Thoracic aorta (tissue), 2 donors: ENCODE measurements at regions not wholly inside any gene's neighbourhood (a gene's known extent, or its start where the extent isn't known, plus 50 kb on each side); places are given as distances from the start of the nearest gene placed in this dataset.

Experiments
- ATAC-seq: fragments of 150-250 bp; one replicate; pipeline ENCODE4 v1.8.0; 2017; ENCODE audit warnings: low read depth; ENCODE audit not compliant: insufficient number of reproducible peaks, low FRiP score
- DNase-seq: peaks from one replicate; pipeline ENCODE4 v3.0.0-alpha.2; 2020; ENCODE audit warnings: low spot score
- H3K27ac ChIP-seq, 2 donors: fragments of 200-600 bp; sonication (generic); 1 replicate in 1 of 2; 2 replicates in 1 of 2; pipeline ENCODE4 v1.5.1; 2016; ENCODE audit warnings: mild to moderate bottlenecking in 2 of 2, moderate library complexity in 2 of 2
- H3K27me3 ChIP-seq: fragments of 200-600 bp; sonication (generic); replicated peaks from 2 replicates; pipeline ENCODE4 v1.6.0; 2016; ENCODE audit warnings: mild to moderate bottlenecking; ENCODE audit not compliant: insufficient read depth
- H3K36me3 ChIP-seq: fragments of 200-600 bp; sonication (generic); one replicate; pipeline ENCODE4 v1.5.1; 2016
- H3K4me1 ChIP-seq, 2 donors: fragments of 200-600 bp; sonication (generic); 1 replicate in 1 of 2; 2 replicates in 1 of 2; pipeline versions ENCODE4 v1.5.1 to v1.6.0; 2016; ENCODE audit warnings: low read depth in 2 of 2, mild to moderate bottlenecking in 1 of 2; ENCODE audit not compliant: control insufficient read depth in 1 of 2
- H3K4me3 ChIP-seq: fragments of 200-600 bp; sonication (generic); 2 replicates; pipeline ENCODE4 v1.5.1; 2016; ENCODE audit warnings: mild to moderate bottlenecking
- H3K9me3 ChIP-seq: fragments of 200-600 bp; sonication (generic); 2 replicates; pipeline ENCODE4 v1.5.1; 2016
- CTCF ChIP-seq: fragments of 200-600 bp; sonication (generic); IDR thresholded peaks from one replicate; pipeline ENCODE4 v1.5.1; 2019; ENCODE audit warnings: antibody characterized with exemption

- no peak for DNase-seq
- H3K4me1 ChIP-seq: no peaks in the 10 kb centered on the region
- no peaks in the 10 kb centered on the region for H3K36me3 ChIP-seq
- H3K9me3 ChIP-seq: peaks cover 8% of the 10 kb centered on the region
- H3K4me3 ChIP-seq: no peak overlapping the region
- no peak for ATAC-seq
- no peaks in the 10 kb centered on the region for H3K27me3 ChIP-seq
- no peak overlapping the region for H3K27ac ChIP-seq
- no peak for TF ChIP-seq CTCF
Observed at GRCh38 chr2:41821167-41821566, 226.7 kb upstream of the PKDCC start.

GRCh38 chr2:41826921-41827320, 220.9 kb upstream of the PKDCC start:
- DNase-seq (no peak), ATAC-seq (no peak)
- Histone ChIP-seq H3K4me1 (no peaks in the 10 kb centered on the region), H3K27ac (no peak overlapping the region), H3K27me3 (no peaks in the 10 kb centered on the region), H3K4me3 (no peak overlapping the region), H3K9me3 (no peaks in the 10 kb centered on the region), H3K36me3 (no peaks in the 10 kb centered on the region)
- TF ChIP-seq CTCF: no peak

- H3K27me3 ChIP-seq: no peaks in the 10 kb centered on the region
- no peak overlapping the region for H3K4me3 ChIP-seq
- no peak for TF ChIP-seq CTCF
- DNase-seq: no peak
- no peaks in the 10 kb centered on the region for H3K4me1 ChIP-seq
- ATAC-seq: no peak
- H3K36me3 ChIP-seq: no peaks in the 10 kb centered on the region
- no peak overlapping the region for H3K27ac ChIP-seq
- no peaks in the 10 kb centered on the region for H3K9me3 ChIP-seq
Observed at GRCh38 chr2:41827354-41827971, 220.4 kb upstream of the PKDCC start.

GRCh38 chr2:41828052-41828643, 219.7 kb upstream of the PKDCC start:
- no peaks in the 10 kb centered on the region for H3K27me3 ChIP-seq
- H3K9me3 ChIP-seq: no peaks in the 10 kb centered on the region
- H3K4me1 ChIP-seq: no peaks in the 10 kb centered on the region
- DNase-seq: no peak
- H3K4me3 ChIP-seq: no peak overlapping the region
- H3K36me3 ChIP-seq: no peaks in the 10 kb centered on the region
- no peak for TF ChIP-seq CTCF
- H3K27ac ChIP-seq: no peak overlapping the region
- no peak for ATAC-seq

GRCh38 chr2:41829052-41829451, 218.8 kb upstream of the PKDCC start:
- Histone ChIP-seq H3K9me3 (no peaks in the 10 kb centered on the region), H3K4me1 (no peaks in the 10 kb centered on the region), H3K27me3 (no peaks in the 10 kb centered on the region), H3K36me3 (no peaks in the 10 kb centered on the region), H3K4me3 (no peak overlapping the region), H3K27ac (no peak overlapping the region)
- no peak for TF ChIP-seq CTCF
- ATAC-seq (no peak), DNase-seq (no peak)
